Thymus (tissue), 11 donors: ENCODE measurements at regions not wholly inside any gene's neighbourhood (a gene's known extent, or its start where the extent isn't known, plus 50 kb on each side); places are given as distances from the start of the nearest gene placed in this dataset.
"Not testable (repeated sequence)": the region's sequence is repeated elsewhere in the genome, so short reads cannot be mapped to it uniquely, and the experiment has no call there.

Experiments used
- DNase-seq, 9 donors: peaks; one replicate each; pipeline ENCODE4 v3.0.0-alpha.2; 2013; ENCODE audit warnings: low spot score in 9 of 9, low read depth in 6 of 9, missing footprints in 1 of 9
- H3K27ac ChIP-seq, 2 donors: one replicate each; pipeline ENCODE4 v1.5.1; 2013; ENCODE audit warnings: control low read depth in 1 of 2, low read depth in 1 of 2, low read length in 1 of 2, mild to moderate bottlenecking in 1 of 2, moderate library complexity in 1 of 2
- H3K27me3 ChIP-seq, 2 donors: one replicate each; pipeline ENCODE4 v1.5.1; 2013; ENCODE audit warnings: low read length in 1 of 2; ENCODE audit not compliant: control insufficient read depth in 2 of 2, insufficient read depth in 1 of 2
- H3K36me3 ChIP-seq, 2 donors: one replicate each; pipeline ENCODE4 v1.5.1; 2013; ENCODE audit warnings: low read length in 1 of 2, mild to moderate bottlenecking in 1 of 2, moderate library complexity in 1 of 2; ENCODE audit not compliant: control insufficient read depth in 2 of 2, insufficient read depth in 2 of 2
- H3K4me1 ChIP-seq, 2 donors: one replicate each; pipeline ENCODE4 v1.5.1; 2013; ENCODE audit warnings: low read length in 2 of 2; ENCODE audit not compliant: control insufficient read depth in 2 of 2, insufficient read depth in 2 of 2
- H3K4me3 ChIP-seq, 2 donors: one replicate each; pipeline ENCODE4 v1.5.1; 2013; ENCODE audit warnings: low read length in 2 of 2, control low read depth in 1 of 2, mild to moderate bottlenecking in 1 of 2
- H3K9me3 ChIP-seq, 2 donors: one replicate each; pipeline ENCODE4 v1.5.1; 2013; ENCODE audit warnings: low read length in 1 of 2, mild to moderate bottlenecking in 1 of 2; ENCODE audit not compliant: control insufficient read depth in 2 of 2, insufficient read depth in 1 of 2
- WGBS: extraction: QIAGEN DNeasy Blood & Tissue Kit; methylation state at CpG from one replicate; pipeline ENCODE4 v1.1.7; 2013; 5-methylcytosine and 5-hydroxymethylcytosine counted together
- donor health status: healthy.

DNA sequence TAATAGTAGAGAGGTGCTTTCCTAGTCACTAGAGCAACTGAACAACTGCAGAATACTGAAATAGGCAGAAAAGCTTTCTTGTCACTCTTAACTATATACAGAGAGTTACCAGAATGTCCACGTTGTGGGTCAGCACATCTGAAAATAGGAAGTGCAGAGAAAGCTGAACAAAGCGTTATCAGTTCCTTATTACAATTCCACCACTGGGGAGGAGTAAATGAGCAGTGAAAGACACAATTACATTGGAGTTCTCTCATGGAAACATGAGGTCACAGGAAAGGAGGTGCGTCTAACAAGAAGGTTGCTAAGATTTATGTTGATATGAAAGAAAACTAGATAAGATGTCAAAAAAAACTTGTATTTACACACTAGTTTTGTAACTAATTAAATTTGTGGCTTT is 461.9 kb upstream of the COX7C start:
- H3K4me1 ChIP-seq = no peaks in the 10 kb centered on the region
- H3K36me3 ChIP-seq = no peaks in the 10 kb centered on the region
- H3K4me3 ChIP-seq = no peak overlapping the region
- H3K9me3 ChIP-seq = no peaks in the 10 kb centered on the region
- 29% methylated on average over 3 of the region's 3 CpGs for WGBS
- no peaks in the 10 kb centered on the region for H3K27me3 ChIP-seq
- no peak overlapping the region for H3K27ac ChIP-seq
- DNase-seq = no peak

DNA sequence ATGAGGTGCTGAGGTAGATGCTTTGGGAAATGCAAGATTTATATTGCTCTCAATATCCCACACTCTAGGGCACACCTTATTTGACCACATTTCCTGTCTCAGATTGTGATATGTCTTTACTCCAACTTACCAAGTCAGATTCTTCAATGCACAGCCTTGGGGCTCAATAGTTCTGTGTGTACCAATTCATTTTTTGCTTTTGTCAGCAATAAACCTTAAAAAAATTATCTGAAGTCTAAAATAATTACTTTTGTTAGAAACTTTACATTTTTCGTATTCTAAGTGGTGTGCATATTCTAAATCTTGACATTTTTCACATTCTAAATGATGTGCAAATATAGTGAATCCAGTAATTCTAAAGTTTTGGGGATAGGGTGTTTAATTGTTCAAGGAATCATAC is 447.5 kb upstream of the COX7C start:
- Histone ChIP-seq H3K27ac (no peak overlapping the region), H3K9me3 (no peaks in the 10 kb centered on the region), H3K27me3 (no peaks in the 10 kb centered on the region), H3K4me3 (no peak overlapping the region), H3K36me3 (no peaks in the 10 kb centered on the region), H3K4me1 (no peaks in the 10 kb centered on the region)
- WGBS = 90% methylated on average over 1 of the region's 1 CpG
- DNase-seq = no peak

- Histone ChIP-seq H3K9me3 (no peaks in the 10 kb centered on the region), H3K4me3 (no peak overlapping the region), H3K36me3 (no peaks in the 10 kb centered on the region), H3K4me1 (no peaks in the 10 kb centered on the region), H3K27me3 (no peaks in the 10 kb centered on the region), H3K27ac (no peak overlapping the region)
- DNase-seq = no peak
- WGBS = 70% methylated on average over 1 of the region's 1 CpG
Observed at GRCh38 chr5:86175224-86175623, 442.5 kb upstream of the COX7C start.

- no peak for DNase-seq
- no peaks in the 10 kb centered on the region for H3K4me1 ChIP-seq
- no peaks in the 10 kb centered on the region for H3K27me3 ChIP-seq
- H3K36me3 ChIP-seq = no peaks in the 10 kb centered on the region
- H3K9me3 ChIP-seq = no peaks in the 10 kb centered on the region
- H3K27ac ChIP-seq = no peak overlapping the region
- no peak overlapping the region for H3K4me3 ChIP-seq
Observed at GRCh38 chr5:86199287-86199686, 418.5 kb upstream of the COX7C start.

DNA sequence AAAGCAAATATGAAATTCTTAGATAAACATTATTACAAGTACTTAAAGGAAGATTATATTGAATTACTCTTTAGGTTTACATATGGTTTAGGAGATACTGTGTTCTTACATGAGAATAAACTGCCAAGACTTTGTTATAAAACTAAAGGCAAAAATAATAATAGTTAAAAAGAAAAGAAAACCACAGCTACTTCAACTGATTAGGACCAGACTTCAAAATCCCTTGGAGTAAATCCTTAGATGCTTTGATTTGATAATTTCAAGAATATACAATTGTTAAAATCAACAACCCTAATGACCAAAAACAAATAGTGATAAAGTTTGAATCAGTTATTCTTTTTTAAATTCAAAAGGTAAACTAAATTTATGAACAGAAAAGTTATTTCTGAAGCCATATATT is 389.6 kb upstream of the COX7C start:
- DNase-seq = no peak
- Histone ChIP-seq H3K9me3 (peaks cover 0 to 1% of the 10 kb centered on the region in 2 donors), H3K27me3 (no peaks in the 10 kb centered on the region), H3K36me3 (no peaks in the 10 kb centered on the region), H3K27ac (no peak overlapping the region), H3K4me1 (no peaks in the 10 kb centered on the region), H3K4me3 (no peak overlapping the region)

- 96% methylated on average over 11 of the region's 11 CpGs for WGBS
- H3K4me1 ChIP-seq = no peaks in the 10 kb centered on the region
- no peak overlapping the region for H3K27ac ChIP-seq
- no peaks in the 10 kb centered on the region for H3K9me3 ChIP-seq
- no peak overlapping the region for H3K4me3 ChIP-seq
- DNase-seq = no peak
- H3K27me3 ChIP-seq = no peaks in the 10 kb centered on the region
- no peaks in the 10 kb centered on the region for H3K36me3 ChIP-seq
Observed at GRCh38 chr5:86232246-86232645, 385.5 kb upstream of the COX7C start.

DNA sequence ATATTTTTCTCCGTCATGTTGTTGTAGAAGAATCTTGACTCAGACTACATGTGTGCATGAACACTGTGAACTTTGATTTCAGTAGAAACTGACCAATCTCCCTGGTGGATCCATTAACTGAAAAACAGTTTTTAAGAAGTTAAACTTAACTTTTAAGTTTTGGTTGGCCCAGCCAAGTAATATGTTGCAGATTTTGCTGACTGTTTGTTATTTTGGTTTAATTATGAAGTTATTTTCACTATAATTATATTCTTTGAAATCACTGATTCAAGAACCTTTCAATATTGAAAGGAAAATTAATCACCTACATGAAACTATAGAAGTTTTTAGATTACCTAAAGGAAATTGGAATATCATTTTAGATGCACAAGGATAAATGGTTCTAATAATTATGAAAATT is 373.6 kb upstream of the COX7C start:
- 1% methylated on average over 1 of the region's 1 CpG for WGBS
- Histone ChIP-seq H3K27ac (no peak overlapping the region), H3K27me3 (no peaks in the 10 kb centered on the region), H3K4me1 (no peaks in the 10 kb centered on the region), H3K4me3 (no peak overlapping the region), H3K9me3 (no peaks in the 10 kb centered on the region), H3K36me3 (no peaks in the 10 kb centered on the region)
- DNase-seq = no peak

GRCh38 chr5:86257871-86258270 is 359.9 kb upstream of the COX7C start:
- Histone ChIP-seq H3K36me3 (no peaks in the 10 kb centered on the region), H3K27me3 (no peaks in the 10 kb centered on the region), H3K9me3 (no peaks in the 10 kb centered on the region), H3K4me3 (no peak overlapping the region), H3K4me1 (no peaks in the 10 kb centered on the region), H3K27ac (no peak overlapping the region)
- DNase-seq = no peak

DNA sequence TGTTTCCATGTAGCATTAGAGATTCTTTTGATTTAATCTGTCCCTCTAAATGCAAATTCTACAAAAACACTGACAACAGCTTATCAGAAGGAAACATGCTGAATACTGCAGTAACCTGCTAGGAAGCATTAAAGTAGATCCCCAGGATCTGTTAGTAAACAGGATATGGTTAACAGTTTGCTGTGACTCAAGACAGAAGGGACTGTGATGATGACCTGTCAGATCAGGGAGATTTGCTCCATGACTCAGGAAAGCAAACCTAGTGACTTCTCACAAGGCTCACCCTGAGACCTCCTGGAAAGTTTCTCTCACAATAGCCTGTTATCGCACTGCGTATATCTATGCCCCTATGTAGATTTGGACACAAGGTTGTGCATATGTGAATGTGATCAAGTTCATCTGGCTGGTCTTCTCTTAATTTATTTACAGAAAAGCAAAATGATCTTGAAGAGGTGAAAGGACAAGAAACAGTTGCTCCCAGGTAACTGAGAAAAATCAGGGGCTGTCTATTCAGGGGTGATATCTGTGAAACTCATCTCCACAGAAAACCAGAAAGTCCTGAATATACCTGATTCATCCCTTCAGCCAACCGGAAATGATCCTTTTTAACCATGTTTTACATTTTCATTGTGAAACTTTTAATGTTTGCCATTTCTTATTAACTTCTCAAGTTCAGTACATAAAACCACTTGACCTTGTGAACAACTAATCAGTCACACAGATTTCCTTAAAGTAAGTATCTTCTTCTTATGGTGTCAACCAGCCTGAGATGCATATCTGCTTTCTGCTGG is 333.1 kb upstream of the COX7C start:
- not testable (repeated sequence) for H3K4me3 ChIP-seq, H3K27ac ChIP-seq, H3K9me3 ChIP-seq, H3K4me1 ChIP-seq, DNase-seq, H3K36me3 ChIP-seq, H3K27me3 ChIP-seq
- WGBS = 95% methylated on average over 3 of the region's 3 CpGs

- not testable (repeated sequence) for H3K4me1 ChIP-seq, H3K27ac ChIP-seq, H3K9me3 ChIP-seq, DNase-seq, H3K36me3 ChIP-seq, H3K4me3 ChIP-seq, H3K27me3 ChIP-seq
- WGBS = 95% methylated on average over 2 of the region's 2 CpGs
Observed at GRCh38 chr5:86287437-86287836, 330.3 kb upstream of the COX7C start.
